22Rv1 (cell line): ENCODE measurements at regions not wholly inside any gene's neighbourhood (a gene's known extent, or its start where the extent isn't known, plus 50 kb on each side); places are given as distances from the start of the nearest gene placed in this dataset.

Source experiments
- H3K27ac ChIP-seq: fragments of 450-650 bp; 2 replicates; pipeline ENCODE4 v1.5.1; 2017
- ZFX ChIP-seq: fragments of 450-650 bp; IDR thresholded peaks from 2 replicates; pipeline ENCODE4 v1.6.1; 2017; ENCODE audit warnings: antibody characterized with exemption, borderline replicate concordance
- TF ChIP-seq, protein P1 (sequence below): fragments of 450-650 bp; IDR thresholded peaks from 2 replicates; pipeline ENCODE4 v1.5.1; 2017; ENCODE audit warnings: mild to moderate bottlenecking

DNA sequence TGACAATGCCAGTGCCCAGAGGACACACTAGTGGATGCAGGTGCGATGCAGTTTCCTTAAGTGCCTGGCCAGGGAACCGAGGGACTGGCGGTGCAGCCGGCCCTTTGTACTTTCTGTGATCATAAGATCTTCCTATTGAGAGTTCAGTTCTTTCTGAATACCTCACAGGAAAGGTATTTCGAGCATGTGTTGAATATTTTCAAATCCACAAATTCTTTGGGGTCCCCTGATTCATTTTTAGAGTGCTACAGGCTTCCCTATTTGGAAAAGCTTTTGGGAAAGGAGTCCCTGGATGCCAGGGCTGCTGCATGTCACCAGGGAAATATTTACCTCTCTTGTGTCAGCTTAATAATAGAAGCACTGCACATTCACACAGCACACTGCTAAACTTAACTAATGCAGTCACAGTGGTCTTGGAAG, 281.5 kb downstream of the GADD45G start:
- H3K27ac ChIP-seq = no peak overlapping the region
- TF ChIP-seq, protein P1, sequence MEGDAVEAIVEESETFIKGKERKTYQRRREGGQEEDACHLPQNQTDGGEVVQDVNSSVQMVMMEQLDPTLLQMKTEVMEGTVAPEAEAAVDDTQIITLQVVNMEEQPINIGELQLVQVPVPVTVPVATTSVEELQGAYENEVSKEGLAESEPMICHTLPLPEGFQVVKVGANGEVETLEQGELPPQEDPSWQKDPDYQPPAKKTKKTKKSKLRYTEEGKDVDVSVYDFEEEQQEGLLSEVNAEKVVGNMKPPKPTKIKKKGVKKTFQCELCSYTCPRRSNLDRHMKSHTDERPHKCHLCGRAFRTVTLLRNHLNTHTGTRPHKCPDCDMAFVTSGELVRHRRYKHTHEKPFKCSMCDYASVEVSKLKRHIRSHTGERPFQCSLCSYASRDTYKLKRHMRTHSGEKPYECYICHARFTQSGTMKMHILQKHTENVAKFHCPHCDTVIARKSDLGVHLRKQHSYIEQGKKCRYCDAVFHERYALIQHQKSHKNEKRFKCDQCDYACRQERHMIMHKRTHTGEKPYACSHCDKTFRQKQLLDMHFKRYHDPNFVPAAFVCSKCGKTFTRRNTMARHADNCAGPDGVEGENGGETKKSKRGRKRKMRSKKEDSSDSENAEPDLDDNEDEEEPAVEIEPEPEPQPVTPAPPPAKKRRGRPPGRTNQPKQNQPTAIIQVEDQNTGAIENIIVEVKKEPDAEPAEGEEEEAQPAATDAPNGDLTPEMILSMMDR = no peak
- TF ChIP-seq ZFX = no peak

DNA sequence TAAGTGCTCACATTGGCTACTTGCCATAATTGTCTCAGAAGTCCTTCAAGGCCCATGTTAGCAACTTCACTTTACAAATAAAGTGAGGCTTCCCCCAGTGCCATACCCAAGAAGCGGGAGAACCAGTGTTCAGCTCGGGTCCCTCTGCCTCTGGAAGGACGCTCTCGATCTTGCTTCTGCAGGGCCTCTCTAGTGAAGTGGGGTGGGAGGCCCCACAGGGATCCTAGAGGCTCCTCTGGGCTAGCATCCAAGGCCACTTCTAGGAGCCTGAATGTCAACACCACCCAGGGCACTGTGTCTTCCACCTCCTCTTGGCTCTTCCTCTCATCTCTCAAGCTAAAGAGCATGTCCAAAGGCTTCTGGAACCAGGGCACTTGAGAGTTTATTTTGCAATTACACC, 282.5 kb downstream of the GADD45G start:
- no peak overlapping the region for H3K27ac ChIP-seq
- TF ChIP-seq, protein P1 = no peak

GRCh38 chr9:89888233-89888632, 283.4 kb downstream of the GADD45G start:
- no peak for TF ChIP-seq ZFX
- TF ChIP-seq, protein P1 = no peak
- no peak overlapping the region for H3K27ac ChIP-seq

- H3K27ac ChIP-seq = no peak overlapping the region
- no peak for TF ChIP-seq ZFX
- TF ChIP-seq, protein P1 = no peak
Observed at GRCh38 chr9:89888677-89889076, 283.9 kb downstream of the GADD45G start.

DNA sequence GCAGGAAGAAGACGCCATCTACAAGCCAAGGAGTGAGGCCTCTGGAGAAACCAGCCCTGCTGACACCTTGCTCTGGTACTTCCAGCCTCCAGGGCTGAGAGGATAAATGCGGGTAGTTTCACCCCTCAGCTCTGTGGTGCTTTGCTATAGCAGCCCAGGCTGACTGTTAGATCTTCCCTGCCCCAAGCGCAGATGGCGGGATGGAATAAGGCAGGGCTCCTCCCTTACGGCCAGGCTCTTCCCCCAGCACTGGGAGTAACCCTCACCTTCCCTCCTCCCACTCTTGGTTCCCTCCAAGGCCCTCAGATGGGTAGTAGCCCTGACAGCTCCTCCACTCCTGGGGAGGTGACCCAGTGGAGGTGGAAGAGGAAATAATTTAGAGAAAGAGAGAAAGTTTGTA, 285.1 kb downstream of the GADD45G start:
- no peak for TF ChIP-seq ZFX
- TF ChIP-seq, protein P1 = no peak

GRCh38 chr9:89890326-89890980, 285.6 kb downstream of the GADD45G start:
- TF ChIP-seq, protein P1 = no peak
- TF ChIP-seq ZFX = no peak
- H3K27ac ChIP-seq = no peak overlapping the region

More for the DNA sequence above, 285.1 kb downstream of the GADD45G start:
- H3K27ac ChIP-seq = no peak overlapping the region

- TF ChIP-seq ZFX = no peak
- TF ChIP-seq, protein P1 = no peak
- H3K27ac ChIP-seq = no peak overlapping the region
Observed at GRCh38 chr9:89891221-89891590, 286.4 kb downstream of the GADD45G start.
